Stimulated activated CD8-positive, alpha-beta memory T cell treated with anti-CD3 and anti-CD28 coated beads, Interleukin-15, amount 100 ng/mL, for 1 hour (primary cell): ENCODE measurements at regions not wholly inside any gene's neighbourhood (a gene's known extent, or its start where the extent isn't known, plus 50 kb on each side); places are given as distances from the start of the nearest gene placed in this dataset.

Experiments
- DNase-seq: peaks from one replicate; pipeline ENCODE4 v3.0.0-alpha.2; 2020; ENCODE audit warnings: low read depth

DNA sequence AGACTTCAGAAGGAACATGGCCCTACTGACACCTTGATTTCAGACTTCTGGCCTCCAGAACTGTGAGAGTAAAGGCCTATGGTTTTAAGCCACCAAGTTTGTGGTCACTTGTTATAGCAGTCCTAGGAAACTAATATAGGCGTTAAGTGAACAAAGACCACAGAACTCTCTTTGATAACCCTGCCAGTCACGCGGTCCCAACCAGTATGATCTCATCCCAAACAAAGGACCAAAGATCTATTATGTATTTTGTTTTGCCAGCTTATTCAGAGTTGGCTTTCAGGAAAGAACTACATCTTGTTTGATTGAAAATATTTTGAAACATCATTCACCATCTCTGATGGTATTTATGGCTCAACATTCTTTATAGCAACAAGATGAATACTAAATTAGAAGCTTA is 294.4 kb upstream of the SLCO3A1 start:
- DNase-seq, result no peak

DNA sequence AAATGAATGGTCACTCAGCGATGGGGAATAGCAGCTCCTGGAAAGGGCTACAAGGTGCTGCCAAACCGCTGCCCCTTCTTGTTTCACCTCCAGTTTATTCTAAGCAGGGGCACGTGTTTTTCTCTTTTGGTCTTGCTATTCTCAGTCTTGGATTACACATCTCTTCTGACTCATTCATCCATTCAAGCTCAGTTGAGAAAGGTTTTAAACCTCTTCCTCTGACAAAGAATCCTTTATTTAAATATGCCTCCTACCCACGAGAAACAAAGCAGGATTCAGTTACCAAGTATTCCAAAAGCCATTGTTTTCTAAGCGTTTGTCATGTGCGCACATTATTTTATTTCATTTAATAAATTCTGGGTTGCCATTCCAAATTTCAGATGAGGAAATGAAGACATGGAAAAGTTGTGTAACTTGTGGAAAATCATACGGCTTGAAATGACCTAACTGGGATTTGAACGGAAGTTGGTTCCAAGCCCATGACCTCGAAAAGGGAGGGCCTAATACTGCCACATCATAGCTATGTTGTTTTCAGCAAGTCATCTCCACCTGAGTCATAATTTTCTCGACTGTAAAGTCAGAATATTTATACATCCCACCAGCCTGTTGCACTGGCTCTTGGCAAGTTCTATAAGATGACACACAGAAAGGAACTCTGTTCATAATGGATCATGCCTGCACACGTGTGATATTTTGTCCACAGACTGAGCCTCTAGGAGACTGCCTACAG is 292.0 kb upstream of the SLCO3A1 start:
- no peak for DNase-seq

DNA sequence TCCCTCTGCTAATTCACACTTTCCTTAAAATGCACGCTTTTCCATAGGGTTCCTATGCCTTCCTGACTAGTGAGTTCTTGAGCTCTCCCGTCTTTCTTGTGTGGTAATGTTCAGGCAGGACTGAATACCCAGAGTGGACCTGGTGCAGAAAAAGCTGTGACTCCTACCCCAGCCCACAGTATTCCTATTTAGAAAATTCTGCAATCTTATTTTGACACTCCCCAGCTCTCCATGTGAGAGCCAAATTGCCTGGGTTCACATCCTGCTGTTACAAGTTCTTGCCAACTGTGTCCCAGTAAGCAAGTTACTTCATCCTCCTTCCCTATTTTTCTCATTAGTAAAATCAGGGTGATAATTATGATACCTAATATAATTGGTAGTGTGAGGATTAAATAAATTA is 290.8 kb upstream of the SLCO3A1 start:
- DNase-seq, result no peak

DNA sequence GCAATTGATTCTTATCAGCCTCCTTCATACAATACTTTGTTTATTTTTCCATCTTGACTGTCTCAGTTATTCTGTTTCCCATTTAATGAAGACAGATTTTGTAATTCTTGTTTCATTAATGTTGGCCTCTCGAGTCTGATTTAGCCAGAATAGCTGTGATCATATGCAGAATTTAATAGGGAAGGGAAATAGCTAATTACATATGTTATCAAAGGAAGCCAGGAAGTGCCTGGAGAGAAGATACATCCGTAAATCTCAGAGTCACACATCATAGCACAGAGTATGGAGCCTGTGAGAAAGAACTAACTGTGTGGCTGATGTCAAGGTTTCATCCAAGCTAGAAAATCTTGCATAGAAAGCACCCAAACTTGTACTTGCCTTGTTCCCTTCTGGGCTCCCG is 288.9 kb upstream of the SLCO3A1 start:
- no peak for DNase-seq

DNA sequence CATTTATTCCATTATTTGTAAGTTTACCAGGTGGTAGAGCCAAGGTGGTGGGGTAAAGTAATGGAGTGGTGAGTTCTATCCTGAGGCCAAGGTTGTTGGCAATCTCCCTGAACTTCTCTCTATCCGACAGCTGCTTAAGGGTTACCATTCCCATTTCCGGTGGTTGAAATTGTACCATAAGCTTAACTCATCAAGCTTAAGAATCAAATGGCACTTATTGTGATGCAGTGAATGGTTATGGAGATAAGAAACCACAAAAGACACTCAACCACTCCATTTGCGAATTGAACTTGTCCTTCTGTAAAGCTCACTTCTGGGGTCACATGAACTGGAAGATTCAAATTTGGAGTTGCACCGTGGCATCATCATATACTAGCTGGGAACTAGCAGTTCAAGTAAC is 287.4 kb upstream of the SLCO3A1 start:
- no peak for DNase-seq

DNA sequence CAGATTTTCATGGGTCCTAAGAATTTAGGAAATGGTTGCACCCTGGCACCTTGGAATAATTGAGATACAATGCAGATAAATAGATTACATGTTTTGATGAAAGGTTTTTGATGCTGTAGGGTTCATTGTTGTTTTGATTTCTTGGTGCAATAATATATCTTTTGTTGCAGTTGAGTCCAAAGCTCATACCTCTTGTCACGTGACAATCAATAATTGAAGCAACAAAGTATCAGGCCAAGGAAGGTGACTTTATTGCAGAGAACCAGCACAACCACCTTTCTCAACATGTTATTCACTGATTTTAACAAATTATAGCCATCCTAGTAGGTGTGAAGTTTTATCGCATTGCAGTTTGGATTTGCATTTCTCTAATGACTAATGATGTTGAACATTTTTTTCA is 285.5 kb upstream of the SLCO3A1 start:
- no peak for DNase-seq

DNA sequence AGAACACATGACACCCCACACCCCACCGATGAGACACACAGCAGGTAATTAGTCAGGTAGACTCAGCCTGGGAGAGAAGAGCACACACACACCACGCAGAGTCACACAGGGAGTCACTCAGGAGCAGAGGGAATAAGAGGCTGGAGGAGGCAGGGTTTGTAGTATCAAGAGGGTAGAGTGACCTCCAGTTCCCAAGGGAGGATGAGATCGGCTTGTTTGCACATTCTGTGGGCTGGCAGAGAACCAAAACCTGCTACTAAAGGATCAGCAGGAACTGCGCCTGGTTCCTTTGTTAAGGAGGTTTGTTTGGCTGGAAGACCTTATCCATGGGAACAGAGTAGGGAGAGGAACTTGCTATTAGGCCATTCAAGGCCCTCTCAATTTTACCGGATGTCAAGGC is 281.4 kb upstream of the SLCO3A1 start:
- DNase-seq, result no peak

DNA sequence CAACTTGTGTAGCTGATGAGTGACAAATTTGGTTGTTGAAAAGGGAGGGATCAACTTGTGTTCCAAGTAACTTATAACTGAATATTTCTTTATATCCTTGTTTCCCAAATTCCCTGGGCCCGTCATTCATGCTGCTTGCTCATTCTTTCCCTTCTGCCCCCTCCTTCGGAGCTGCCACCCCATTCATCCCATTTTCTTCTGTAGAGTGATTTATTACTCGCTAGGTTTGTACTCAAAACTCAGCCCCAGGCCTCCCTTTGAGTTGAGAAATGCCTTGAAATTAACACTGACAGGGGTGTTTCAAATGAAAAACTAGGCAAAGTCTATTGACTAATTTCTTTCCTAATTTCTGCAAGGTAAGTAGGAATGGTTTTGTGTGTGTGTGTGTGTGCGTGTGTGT is 277.4 kb upstream of the SLCO3A1 start:
- DNase-seq, result no peak

DNA sequence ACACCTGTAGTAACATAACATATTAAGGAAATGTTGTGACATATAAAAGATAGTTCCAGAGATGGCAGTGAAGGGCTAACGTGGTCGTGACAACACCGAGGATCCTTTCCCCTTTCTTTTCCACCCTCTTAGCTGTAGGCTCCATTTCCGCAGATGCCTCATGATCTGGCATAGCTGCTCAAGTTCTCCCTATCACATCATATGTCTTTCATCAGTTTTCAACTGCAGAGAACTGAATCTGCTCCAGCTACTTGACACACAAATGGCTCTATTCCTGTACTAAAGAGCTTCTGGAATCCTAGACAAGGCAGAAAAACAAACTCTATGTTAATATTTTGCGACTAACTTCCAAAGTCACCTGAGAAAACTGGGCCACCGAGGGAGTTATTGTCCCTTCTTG is 275.0 kb upstream of the SLCO3A1 start:
- no peak for DNase-seq

DNA sequence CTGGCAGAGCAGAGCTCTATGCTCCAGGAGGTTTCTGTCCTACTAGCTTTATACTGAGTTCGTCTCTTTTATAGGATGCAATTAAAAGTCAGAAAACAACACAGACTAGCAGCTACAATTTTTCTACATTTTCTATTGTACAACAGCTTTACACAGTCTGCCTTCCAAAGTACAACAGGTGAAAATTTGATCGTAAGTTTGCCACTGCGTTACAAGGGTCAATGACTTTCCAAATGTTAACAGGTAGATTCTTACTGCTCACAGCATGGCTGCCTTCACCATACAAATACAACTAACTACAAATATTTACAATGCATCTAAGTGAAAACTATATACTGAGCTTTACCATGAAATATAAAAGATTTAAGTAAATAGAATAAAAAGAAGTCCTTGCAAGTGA is 268.6 kb upstream of the SLCO3A1 start:
- no peak for DNase-seq

DNA sequence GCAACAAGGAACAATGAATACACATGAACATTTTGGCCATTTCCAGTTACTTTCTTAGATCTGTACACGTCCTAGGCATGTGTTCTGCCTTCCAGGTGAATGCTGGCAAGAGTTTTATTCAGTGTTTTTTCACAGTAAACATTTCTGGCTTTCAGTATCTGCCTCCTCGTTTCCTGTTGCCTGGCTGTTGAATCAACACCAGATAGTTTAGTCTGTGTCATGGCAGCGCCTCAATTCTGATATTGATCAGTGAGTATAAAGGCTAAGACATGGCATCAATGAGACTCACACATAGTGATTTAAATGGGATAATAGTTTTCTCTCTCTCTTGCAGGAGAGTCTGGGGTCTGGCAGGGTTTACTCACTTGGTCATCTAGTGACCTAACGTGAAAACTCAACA is 266.9 kb upstream of the SLCO3A1 start:
- no peak for DNase-seq

DNA sequence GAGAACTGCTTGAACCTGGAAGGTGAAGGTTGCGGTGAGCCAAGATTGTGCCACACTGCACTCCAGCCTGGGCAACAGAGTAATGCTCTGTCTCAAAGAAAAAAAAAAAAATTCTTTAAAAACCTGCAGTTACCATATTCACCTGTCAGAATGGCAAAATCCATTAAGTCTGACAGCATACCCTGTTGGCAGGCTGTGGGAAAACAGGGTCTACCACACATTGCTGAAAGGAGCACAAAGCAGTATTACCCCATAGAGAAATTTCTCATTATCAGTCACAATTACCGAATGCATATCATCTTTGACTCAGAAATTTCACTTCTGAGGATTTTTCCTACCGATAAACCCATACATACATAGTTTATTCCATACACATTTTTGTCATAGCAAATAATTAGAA is 264.1 kb upstream of the SLCO3A1 start:
- no peak for DNase-seq

DNA sequence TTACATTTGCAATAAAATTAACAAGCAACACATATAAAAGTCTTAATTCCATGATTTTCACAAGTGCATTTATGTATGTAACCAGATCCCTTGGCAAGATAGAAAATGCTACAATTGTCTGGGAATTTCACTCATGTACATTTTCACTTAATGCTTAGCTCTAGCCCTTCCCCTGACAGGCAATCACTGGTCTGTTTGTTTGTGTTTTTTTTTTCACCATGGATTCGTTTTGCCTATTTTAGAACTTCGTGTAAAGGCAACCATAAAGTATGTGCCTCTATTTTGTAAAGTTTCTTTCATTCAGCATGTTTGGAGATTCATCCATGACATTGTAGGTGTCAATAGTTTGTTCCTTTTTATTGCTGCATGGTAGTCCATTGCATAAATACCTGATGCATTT is 260.9 kb upstream of the SLCO3A1 start:
- DNase-seq, result no peak

DNA sequence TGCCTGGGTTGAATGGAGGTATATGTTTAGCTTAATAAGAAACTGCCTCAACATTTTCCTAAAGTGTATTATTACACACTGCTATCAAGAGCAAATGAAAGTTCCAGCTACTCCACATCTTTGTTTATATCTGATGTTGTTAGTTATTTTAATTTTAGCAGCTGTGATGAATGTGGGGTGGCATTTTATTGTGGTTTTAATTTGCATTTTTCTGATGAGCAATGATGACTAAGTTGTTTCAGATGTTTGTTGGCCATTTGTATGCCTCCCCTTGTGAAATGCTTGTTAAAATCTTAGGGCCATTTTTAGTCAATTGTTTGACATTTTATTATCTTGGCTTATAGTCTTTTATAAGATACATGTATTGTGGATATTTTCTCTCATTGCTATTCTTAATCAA is 260.4 kb upstream of the SLCO3A1 start:
- DNase-seq, result no peak

DNA sequence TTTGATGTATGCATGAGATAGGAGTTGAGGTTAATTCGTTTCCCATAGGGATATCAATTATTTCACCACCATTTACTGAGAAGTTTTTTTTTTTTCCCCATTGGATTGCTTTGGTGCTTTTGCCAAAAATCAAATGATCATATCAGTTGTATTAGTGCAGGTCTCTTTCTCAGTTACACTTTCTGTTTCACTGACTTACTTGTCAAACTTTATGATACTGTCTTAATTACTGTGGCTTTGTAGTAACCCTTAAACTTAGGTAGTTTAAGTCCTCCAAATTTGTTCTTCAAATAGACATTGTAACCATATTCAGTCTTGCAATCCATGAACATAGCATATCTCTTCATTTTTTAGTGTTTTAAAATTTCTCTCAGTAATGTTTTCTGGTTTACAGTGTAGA is 259.9 kb upstream of the SLCO3A1 start:
- DNase-seq, result no peak

DNA sequence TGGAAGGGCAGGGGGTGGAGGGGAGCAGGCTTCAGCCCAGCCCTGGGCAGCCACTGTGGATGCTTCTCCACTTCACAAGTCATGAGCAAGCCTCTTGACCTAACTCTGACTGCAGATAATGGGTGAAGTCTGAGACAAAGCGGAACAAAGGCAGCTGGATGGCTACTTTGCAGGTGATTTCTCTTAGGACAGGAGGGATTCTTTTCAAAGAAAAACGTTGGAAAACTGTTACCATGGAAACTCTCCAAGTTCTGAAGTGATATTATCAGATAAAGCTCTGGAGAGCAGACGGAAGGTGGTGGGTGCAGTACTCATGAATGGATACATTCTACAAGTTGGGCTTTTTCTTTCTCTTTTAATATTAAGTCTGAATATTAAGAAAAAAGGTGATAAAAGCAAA is 254.2 kb upstream of the SLCO3A1 start:
- no peak for DNase-seq

DNA sequence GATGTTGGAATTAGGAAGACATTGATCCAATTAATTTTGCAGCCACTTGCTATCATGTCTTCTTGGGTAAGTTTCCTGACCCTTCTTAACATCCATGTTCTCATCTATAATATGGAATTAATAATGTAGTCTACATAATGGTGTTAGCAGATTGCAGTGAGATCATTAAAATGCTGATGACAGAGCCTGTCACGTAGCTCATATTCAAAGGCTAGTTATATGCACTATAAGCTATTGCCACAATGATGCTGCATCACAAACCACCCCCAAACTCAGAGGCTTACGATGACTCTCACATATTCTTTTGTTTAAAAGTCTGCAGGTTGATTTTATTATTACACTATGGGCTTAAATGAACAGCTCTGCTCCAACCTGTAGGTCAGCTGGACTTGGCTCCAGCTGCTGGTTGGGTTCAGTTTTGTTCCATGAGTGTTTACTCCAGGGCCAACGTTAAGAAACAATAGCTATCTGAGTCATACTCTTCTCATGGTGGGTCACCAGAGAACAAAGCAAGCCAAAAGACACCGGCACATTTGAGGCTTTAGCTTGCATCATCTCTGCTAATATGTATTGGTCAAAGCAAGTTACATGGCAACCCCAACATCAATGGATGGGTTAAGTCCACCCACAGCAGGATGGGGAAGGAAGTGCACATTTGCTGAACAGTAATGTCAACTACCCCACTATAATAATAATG is 250.0 kb upstream of the SLCO3A1 start:
- DNase-seq, result no peak

DNA sequence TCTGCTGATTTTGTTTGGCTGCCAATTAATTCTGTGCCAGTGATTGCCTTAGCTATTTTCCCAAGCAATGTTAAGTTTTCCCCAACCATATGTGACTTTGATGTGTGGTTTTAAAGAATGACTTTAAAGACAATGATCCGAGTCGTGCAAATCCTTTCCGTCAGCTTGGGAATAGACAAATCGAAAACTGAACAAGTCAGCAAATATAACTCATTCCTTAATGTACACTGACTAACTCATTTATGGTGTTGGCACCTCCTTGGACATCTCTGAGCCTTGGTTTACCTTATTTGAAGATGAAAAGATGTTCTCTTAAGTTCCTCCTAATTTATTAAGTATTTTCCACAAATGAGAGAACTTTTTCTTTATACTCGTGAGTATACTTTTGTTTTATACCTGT is 249.4 kb upstream of the SLCO3A1 start:
- no peak for DNase-seq

DNA sequence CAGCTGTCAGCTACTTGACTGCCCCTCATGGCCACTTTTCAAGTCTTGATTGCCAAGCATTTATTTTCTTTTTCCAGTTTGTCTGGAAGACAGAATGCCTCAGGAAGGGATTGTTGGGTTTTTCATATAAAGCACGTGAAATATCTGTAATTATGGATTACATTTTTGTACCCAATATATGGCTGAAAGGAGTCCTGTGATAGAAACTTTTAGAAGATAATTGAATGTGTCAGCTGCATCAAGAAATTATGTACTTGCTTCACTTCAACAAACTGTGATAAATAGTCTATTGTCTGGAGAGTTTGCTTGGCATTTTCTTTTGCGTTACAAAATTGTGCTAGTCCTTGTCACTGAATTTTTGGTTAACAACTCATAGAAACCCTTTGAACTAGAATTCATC is 247.9 kb upstream of the SLCO3A1 start:
- no peak for DNase-seq

DNA sequence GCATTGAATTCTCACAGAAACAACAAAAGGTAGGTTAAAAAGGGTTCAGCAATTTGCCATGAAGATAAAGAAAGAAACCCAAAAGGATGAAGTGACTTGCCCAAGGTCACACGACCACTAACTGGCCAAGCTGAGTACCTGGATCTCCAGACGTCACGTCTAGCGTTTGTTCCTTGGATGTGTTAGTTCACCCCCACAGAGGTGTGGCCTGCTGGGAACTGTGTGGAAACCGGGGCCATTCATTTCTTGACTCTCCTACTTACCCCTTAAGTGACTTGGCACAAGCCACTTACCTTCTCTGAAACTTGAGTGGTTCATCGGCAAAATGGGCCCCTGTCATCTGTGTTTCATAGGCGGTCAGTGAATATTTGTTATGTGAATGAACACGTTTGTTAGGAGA is 244.3 kb upstream of the SLCO3A1 start:
- DNase-seq, result no peak

DNA sequence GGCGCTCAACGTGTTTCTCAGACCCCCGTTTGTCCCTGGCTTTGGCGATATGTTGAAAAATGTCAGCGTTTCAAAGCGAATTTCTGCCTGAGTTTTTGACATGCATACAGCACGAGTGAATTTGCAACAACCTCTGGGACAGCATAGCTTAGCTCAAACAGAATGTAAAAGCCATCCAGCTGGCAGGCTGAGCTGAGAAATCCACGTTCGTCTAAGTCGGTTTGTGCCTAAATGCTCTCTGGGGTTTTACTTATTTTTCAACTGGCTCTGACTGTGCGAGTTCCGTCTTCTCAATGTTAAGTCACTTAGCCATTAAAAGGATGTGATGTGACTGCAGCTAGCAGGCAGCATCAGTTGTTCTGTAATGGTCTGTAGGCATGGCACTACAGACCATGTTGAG is 243.5 kb upstream of the SLCO3A1 start:
- DNase-seq, result no peak

DNA sequence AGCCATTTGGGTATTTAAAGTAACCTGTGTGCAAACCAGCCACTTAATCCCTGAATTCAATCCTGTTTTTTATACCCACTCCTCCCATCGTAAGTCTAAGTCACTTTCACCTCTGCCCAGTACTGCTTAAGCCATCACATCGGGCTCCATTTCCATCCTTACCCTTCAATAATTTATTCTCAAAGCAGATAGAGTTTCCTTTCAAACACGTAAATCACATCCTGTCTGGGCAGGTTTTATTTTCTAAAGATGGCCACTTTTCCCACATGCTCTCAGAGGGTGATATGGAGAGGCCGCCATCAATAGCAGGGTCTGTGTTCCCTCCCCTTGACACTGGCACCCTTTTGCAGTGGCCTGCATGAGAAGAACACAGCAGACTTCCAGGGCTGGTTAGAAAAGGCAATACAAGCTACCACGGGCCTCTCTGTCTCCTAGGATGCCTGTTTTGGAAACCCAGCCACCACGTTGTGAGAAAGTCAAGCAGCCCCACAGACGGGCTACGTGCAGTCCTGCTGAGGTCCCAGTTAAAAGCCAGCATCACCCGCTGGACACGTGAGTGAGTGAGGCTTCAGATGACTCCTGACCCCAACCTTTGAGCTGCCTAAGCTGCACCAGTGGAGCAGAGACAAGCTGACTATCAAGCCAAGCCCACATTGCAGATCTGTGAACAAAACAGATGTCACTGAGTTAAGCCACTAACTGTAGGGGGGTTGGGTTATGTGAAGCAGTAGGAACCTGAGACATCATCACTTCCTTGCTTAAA is 241.8 kb upstream of the SLCO3A1 start:
- no peak for DNase-seq

DNA sequence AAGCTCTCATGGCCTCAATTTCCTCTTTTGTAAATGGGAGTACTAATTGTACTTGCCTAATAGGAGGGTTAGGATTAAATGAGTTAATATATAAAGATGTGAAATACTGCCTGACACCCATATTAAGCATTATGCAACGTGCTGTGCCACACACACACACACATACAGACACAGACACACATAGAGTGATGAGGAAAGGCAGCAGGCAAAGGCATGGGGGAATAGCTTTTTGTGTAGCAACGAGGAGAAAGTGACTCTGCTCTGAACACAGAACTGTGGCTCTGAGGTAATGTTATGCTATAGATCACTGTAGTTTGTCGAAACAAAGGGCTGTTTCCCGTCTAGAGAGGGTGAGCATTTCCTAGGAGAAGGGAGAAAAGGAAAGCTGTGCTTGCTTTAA is 233.3 kb upstream of the SLCO3A1 start:
- no peak for DNase-seq
